HG03135 (cell line): ENCODE measurements at regions not wholly inside any gene's neighbourhood (a gene's known extent, or its start where the extent isn't known, plus 50 kb on each side); places are given as distances from the start of the nearest gene placed in this dataset.

ENCODE experiments used
- ATAC-seq: cut with Tn5 transposase; IDR thresholded peaks from one replicate; pipeline ENCODE4 v1.9.1; 2021; ENCODE audit warnings: mild to moderate bottlenecking, moderate library complexity; ENCODE audit not compliant: unreplicated experiment

DNA sequence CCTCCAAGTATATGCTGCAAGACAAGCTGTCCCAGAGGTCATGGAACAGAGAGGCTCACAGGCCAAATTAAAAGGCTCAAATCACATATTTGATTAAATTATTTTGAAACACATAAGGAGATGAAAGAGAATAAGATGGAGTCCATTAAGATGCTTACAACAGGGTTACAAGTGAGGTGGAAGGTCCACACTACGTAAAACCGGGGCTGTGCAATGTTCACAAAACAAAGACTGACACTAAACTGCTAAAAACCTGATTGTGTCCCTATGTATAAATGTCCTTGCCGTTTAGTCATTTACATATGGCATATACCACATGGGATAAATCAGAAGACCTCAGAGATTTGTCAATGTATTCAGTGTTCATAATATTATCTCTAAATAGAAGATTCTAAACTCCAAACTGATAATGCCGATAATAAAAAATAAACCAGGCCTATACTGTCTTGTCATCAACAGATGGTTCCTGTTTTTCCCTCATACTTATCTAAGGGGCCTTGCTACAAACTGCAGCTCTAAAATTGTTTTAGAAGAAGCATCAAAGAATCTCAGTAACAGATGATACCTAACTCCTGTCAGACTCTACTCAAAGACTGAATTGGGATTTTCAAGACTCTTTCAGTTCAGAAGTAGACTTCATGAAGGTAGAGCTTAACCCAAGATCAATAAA is 51.8 kb upstream of the RIPOR2 start:
- ATAC-seq, result no peak

DNA sequence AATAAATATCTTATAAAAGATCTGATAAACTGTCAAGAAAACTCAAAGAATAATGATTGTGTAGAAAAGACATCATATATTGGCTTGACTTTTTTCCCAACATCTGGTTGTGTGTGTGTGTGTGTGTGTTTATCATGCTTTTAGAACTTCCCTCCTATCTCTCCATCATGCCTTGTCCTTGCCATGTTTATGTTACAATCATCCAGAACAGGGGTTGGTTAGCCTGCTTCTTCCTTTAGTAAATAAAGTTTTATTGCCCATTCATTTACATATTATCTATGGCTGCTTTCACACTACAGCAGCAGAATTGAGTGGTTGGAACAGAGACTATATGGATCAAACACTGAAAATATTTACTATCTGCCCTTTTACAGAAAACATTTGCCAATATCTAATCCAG is 52.8 kb upstream of the RIPOR2 start:
- ATAC-seq, result no peak

DNA sequence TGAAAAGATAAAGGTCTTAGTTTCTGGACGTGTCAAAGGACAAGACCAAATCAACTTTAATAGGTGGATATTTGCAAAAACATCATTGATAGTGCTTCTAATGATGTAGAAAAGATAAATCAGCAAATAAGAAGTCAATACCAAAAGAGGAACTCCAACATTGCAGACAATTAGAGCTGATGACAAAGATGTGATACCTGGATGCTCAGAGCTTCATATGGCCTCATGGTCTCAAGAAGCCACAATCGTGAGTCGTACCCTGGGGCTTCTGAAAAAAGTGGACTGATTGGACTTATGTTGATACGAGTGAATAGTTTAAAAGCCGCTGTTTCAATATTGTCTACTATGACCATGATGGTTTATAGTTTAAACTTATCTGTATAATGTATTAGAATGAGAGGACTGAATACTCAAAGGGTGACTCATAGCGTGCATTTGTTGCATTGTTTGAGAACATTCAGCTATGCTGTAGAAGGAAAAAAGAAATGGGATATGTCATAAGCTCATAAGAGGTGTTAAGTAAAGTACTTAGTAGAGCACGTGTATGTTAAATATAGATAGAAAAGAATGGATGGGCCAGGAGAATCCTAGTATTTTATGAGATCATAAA is 54.6 kb upstream of the RIPOR2 start:
- no peak for ATAC-seq

- no peak for ATAC-seq
These were observed 55.4 kb upstream of the RIPOR2 start for GRCh38 chr6:24990944-24991809.

- peak; percentile 85 for ATAC-seq
These were observed 56.2 kb upstream of the RIPOR2 start for GRCh38 chr6:24991810-24992467.

GRCh38 chr6:24994812-24995211 is 59.1 kb upstream of the RIPOR2 start:
- ATAC-seq, result no peak

GRCh38 chr6:24995270-24995669 is 59.5 kb upstream of the RIPOR2 start:
- ATAC-seq, result no peak

DNA sequence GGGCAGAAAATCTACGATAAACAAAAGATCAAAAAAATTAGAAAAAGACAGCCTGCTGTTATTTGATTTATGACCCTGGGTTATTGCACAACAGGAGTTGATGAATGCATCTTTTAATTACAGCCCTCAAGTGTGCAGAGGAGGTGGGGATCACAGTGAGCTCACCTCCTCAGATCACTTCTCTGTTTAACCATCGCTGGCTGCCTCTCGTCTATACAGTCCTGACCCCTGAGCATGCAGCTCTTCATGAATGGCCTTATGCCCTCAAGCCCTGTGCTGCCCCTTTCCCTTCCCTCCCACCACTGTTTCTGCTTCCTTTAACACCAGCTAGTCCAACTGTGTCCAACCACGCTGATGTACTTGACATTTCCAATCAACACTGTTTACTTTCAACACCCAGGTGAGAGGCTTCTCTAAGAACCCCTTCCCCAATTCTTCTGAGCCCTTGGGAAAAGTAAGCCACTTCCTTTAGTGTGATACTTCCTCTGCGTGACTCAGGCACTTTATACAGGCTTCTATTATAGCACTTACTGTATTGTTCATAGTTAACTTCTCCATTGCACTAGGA is 60.6 kb upstream of the RIPOR2 start:
- no peak for ATAC-seq

GRCh38 chr6:24997231-24997630 is 61.5 kb upstream of the RIPOR2 start:
- no peak for ATAC-seq

- no peak for ATAC-seq
These were observed 62.1 kb upstream of the RIPOR2 start for GRCh38 chr6:24997905-24998304.

- ATAC-seq, result no peak
These were observed 66.7 kb upstream of the RIPOR2 start for GRCh38 chr6:25002326-25003091.

DNA sequence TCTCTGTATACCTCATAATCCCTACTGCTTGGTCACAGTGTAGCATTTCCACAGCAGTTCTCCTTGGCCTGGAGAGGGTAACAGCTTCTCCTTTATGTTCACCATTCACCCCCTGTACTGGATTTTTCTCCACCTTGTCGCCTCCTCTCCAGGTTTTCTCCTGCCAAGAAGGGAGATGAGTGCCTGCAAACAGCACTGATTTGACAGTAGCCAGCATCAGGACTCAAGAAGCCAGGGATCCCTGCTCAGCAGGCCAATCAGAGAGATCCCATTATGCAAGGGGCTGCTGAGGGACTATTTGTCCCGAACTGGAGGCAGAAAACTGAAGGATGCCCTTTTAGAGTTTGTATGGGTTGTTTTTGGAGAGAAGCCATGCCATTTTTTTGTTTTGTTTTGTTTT is 68.6 kb upstream of the RIPOR2 start:
- no peak for ATAC-seq

- ATAC-seq, result no peak
These were observed 69.2 kb upstream of the RIPOR2 start for GRCh38 chr6:25005010-25005409.

DNA sequence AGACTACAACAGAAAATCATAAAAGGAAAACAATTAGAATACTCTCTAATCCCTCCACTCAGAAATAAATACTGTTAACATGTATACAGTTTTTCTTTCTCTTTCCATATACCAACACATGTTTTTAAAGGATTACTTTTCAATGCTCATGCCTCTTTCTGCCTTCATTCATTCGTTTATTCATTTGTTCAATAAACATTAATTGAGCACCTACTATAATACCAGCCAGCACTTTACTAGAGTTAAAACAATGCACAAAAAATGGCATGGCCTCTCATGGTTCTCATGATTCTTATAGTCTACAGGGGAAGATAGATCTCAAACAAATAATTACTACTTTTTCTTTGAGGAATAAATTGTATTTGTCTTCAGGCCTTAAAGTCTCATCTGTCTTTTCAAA is 70.3 kb upstream of the RIPOR2 start:
- no peak for ATAC-seq

- peak; percentile 63 for ATAC-seq
These were observed 70.8 kb upstream of the RIPOR2 start for GRCh38 chr6:25006565-25007001.

GRCh38 chr6:25007269-25007699 is 71.5 kb upstream of the RIPOR2 start:
- ATAC-seq, result peak; percentile 71

DNA sequence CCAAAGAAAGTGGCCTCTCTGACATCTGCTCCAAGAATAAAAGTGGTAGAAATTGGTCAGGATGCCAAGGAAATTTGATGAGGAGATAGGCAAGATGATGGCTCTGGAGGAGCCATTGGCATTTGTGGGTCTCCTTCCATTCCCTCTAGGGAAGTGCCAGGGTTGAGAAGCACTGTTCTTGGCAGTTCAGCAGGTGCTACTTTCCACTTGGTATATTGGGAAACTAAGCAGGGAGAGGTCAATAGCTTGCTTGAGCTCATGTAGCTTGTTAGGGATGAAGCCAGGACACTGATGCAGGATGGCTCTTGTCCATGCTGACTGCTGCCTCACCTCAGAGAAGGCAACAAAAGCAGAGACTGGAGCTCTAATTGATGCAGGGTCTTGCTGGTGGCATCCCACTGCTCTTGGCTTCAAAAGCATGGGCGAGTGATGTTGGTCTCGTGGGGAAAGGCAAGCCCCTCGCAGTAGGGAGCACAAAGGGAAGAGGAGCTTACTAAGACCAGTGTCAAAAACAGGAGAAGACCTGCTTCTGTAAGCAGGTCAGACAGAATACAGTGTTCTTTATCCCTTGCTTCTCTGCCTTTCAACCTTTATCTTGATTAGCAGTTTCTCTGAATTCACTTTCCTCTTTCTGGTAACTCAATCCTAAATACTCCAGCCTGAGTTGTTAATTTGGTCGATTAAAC is 73.1 kb upstream of the RIPOR2 start:
- ATAC-seq, result no peak

DNA sequence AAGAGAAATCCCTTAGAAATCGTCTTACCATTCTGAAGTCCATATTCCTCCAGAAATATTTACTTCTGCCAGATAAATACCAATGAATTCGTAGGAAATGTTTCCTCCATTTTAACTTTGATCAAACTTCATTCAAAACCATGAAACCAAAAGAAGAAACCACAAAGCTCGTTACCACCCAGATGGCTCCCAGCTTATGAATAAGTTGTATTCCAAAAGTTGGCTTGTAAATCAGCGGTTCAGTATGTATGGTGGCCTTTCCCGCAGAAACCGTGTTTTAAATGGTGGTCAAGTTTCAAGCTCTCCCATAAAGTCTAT is 73.6 kb upstream of the RIPOR2 start:
- no peak for ATAC-seq

- ATAC-seq, result no peak
These were observed 74.4 kb upstream of the RIPOR2 start for GRCh38 chr6:25010176-25010575.
